OCI-LY7 (cell line): ENCODE measurements at regions not wholly inside any gene's neighbourhood (a gene's known extent, or its start where the extent isn't known, plus 50 kb on each side); places are given as distances from the start of the nearest gene placed in this dataset.

ENCODE experiments used
- BruUV-seq: library from RNA; stranded (reverse); fragments of 400-500 nt; replicated peaks from 2 replicates; lab custom pipeline; 2021; lab: Mats Ljungman, UMichigan
- CTCF ChIA-PET: fragments of 300-600 bp; sonication (Branson Sonifier 250); formaldehyde crosslinking; loops from one replicate; lab custom pipeline; 2022; ENCODE audit warnings: antibody characterized with exemption; ENCODE audit not compliant: unreplicated experiment; lab: Charles Lee
- POLR2A ChIA-PET: fragments of 300-600 bp; sonication (Branson Sonifier 250); formaldehyde crosslinking; loops from one replicate; lab custom pipeline; 2022; ENCODE audit warnings: antibody characterized with exemption; lab: Charles Lee
- DNase-seq: peaks from one replicate; pipeline ENCODE4 v3.0.0-alpha.2; 2015; ENCODE audit warnings: low spot score
- H2AFZ ChIP-seq: fragments of 200-600 bp; sonication (generic), shearing (Covaris generic); 2 replicates; pipeline ENCODE4 v1.6.1; 2014; ENCODE audit warnings: mild to moderate bottlenecking, antibody characterized with exemption, low read length, moderate library complexity
- H3K27ac ChIP-seq: fragments of 200-600 bp; sonication (generic); 2 replicates; pipeline ENCODE4 v1.5.1; 2014; ENCODE audit warnings: mixed run types, low read depth, mild to moderate bottlenecking, moderate library complexity, low read length, inconsistent platforms; ENCODE audit not compliant: poor library complexity, severe bottlenecking
- H3K36me3 ChIP-seq: fragments of 200-600 bp; sonication (generic); 2 replicates; pipeline ENCODE4 v1.6.1; 2014; ENCODE audit warnings: mild to moderate bottlenecking, antibody characterized with exemption, low read length, moderate library complexity, mixed read lengths; ENCODE audit not compliant: insufficient read depth
- H3K4me1 ChIP-seq: fragments of 200-600 bp; sonication (generic); 2 replicates; pipeline ENCODE4 v1.5.1; 2014; ENCODE audit warnings: mild to moderate bottlenecking, low read length; ENCODE audit not compliant: insufficient read depth, poor library complexity, severe bottlenecking
- H3K4me2 ChIP-seq: fragments of 200-600 bp; sonication (generic); 2 replicates; pipeline ENCODE4 v1.6.1; 2014; ENCODE audit warnings: mild to moderate bottlenecking, low read length
- H3K4me3 ChIP-seq: fragments of 200-600 bp; sonication (generic); 2 replicates; pipeline ENCODE4 v1.5.1; 2014; ENCODE audit warnings: mild to moderate bottlenecking, low read depth, low read length; ENCODE audit not compliant: poor library complexity, severe bottlenecking
- H3K79me2 ChIP-seq: fragments of 200-600 bp; sonication (generic); 2 replicates; pipeline ENCODE4 v1.6.1; 2016; ENCODE audit warnings: low read depth, mild to moderate bottlenecking, low read length, moderate library complexity, mixed read lengths; ENCODE audit not compliant: insufficient read depth
- H3K9me2 ChIP-seq: fragments of 200-600 bp; sonication (generic); 2 replicates; pipeline ENCODE4 v1.6.1; 2016; ENCODE audit warnings: mild to moderate bottlenecking, low read length, mixed read lengths; ENCODE audit not compliant: insufficient read depth
- H3K9me3 ChIP-seq: fragments of 200-600 bp; sonication (generic); 2 replicates; pipeline ENCODE4 v1.6.1; 2014; ENCODE audit warnings: mild to moderate bottlenecking, mixed run types, low read length, mixed read lengths
- H4K20me1 ChIP-seq: fragments of 200-600 bp; sonication (generic); 2 replicates; pipeline ENCODE4 v1.6.1; 2014; ENCODE audit warnings: mild to moderate bottlenecking, antibody characterized with exemption, low read length, moderate library complexity, mixed read lengths; ENCODE audit not compliant: insufficient read depth
- CTCF ChIP-seq: fragments of 200-600 bp; sonication (generic); conservative IDR thresholded peaks from 2 replicates; pipeline ENCODE4 v1.5.1; 2014; ENCODE audit warnings: mild to moderate bottlenecking, antibody characterized with exemption, low read length, moderate library complexity, mixed read lengths
- EZH2phosphoT487 ChIP-seq: fragments of 200-600 bp; sonication (generic); IDR thresholded peaks from 2 replicates; pipeline ENCODE4 v1.6.1; 2018; ENCODE audit warnings: low read depth, borderline replicate concordance, mild to moderate bottlenecking, mixed run types, antibody characterized with exemption, low read length, moderate library complexity, mixed read lengths
- intact Hi-C: fragments of 100-400 bp; cut with micrococcal nuclease; formaldehyde crosslinking; loops from one replicate; pipeline ENCODE4 v1.10.0; 2022; ENCODE audit not compliant: unreplicated experiment

GRCh38 chr2:82139979-82140611 is 1835.5 kb upstream of the LRRTM1 start:
- BruUV-seq, result no TSS peak
- Histone ChIP-seq H3K9me3 (no peaks in the 10 kb centered on the region), H2AFZ (no peak overlapping the region), H3K4me1 (no peaks in the 10 kb centered on the region), H3K9me2 (no peaks in the 10 kb centered on the region), H3K4me3 (no peak overlapping the region), H3K79me2 (no peaks in the 10 kb centered on the region), H3K36me3 (no peaks in the 10 kb centered on the region), H3K4me2 (no peak overlapping the region), H4K20me1 (no peaks in the 10 kb centered on the region), H3K27ac (no peak overlapping the region)
- intact Hi-C loops, result no loop called here
- ChIA-PET POLR2A (no interaction called here), CTCF (no interaction called here)
- TF ChIP-seq EZH2phosphoT487 (no peak), CTCF (no peak)
- DNase-seq, result no peak

GRCh38 chr2:82137441-82137840 is 1832.9 kb upstream of the LRRTM1 start:
- H4K20me1 ChIP-seq, result no peaks in the 10 kb centered on the region
- ChIA-PET CTCF (no interaction called here), POLR2A (interaction anchor here (0.6 kb wide), 1 partner anchor 637 kb away, joined by 3 read pairs; no protein-coding TSS in a partner anchor)
- H3K4me1 ChIP-seq, result no peaks in the 10 kb centered on the region
- no peak overlapping the region for H3K4me3 ChIP-seq
- no peak overlapping the region for H3K4me2 ChIP-seq
- H2AFZ ChIP-seq, result no peak overlapping the region
- no peak overlapping the region for H3K27ac ChIP-seq
- H3K79me2 ChIP-seq, result no peaks in the 10 kb centered on the region
- intact Hi-C loops, result no loop called here
- H3K9me2 ChIP-seq, result no peaks in the 10 kb centered on the region
- TF ChIP-seq EZH2phosphoT487 (no peak), CTCF (no peak)
- H3K9me3 ChIP-seq, result no peaks in the 10 kb centered on the region
- DNase-seq, result no peak
- no TSS peak for BruUV-seq
- no peaks in the 10 kb centered on the region for H3K36me3 ChIP-seq

GRCh38 chr2:82128051-82128450 is 1823.5 kb upstream of the LRRTM1 start:
- Histone ChIP-seq H2AFZ (no peak overlapping the region), H4K20me1 (no peaks in the 10 kb centered on the region), H3K4me3 (no peak overlapping the region), H3K9me2 (no peaks in the 10 kb centered on the region), H3K9me3 (peaks cover 6% of the 10 kb centered on the region; the same call in 1 of the 2 replicates), H3K27ac (no peak overlapping the region), H3K79me2 (no peaks in the 10 kb centered on the region), H3K4me1 (no peaks in the 10 kb centered on the region), H3K4me2 (no peak overlapping the region), H3K36me3 (no peaks in the 10 kb centered on the region)
- BruUV-seq, result no TSS peak
- ChIA-PET POLR2A (no interaction called here), CTCF (no interaction called here)
- DNase-seq, result no peak
- intact Hi-C loops, result no loop called here
- TF ChIP-seq EZH2phosphoT487 (no peak), CTCF (no peak)
